CD14-positive monocyte (primary cell): ENCODE measurements at regions not wholly inside any gene's neighbourhood (a gene's known extent, or its start where the extent isn't known, plus 50 kb on each side); places are given as distances from the start of the nearest gene placed in this dataset.

Experiments used
- DNase-seq, 3 donors: peaks; one replicate each; pipeline ENCODE4 v3.0.0-alpha.2; 2011 to 2022
- H2AFZ ChIP-seq: 2 replicates; pipeline ENCODE4 v1.6.0; 2012; ENCODE audit warnings: mild to moderate bottlenecking, low read depth, low read length, inconsistent platforms; ENCODE audit not compliant: insufficient read depth, poor library complexity, severe bottlenecking
- H3K27ac ChIP-seq, 2 donors: 1 replicate in 1 of 2; 2 replicates in 1 of 2; pipeline ENCODE4 v1.5.1; 2012 to 2013; ENCODE audit warnings: low read length in 2 of 2, control low read depth in 1 of 2, inconsistent platforms in 1 of 2, low read depth in 1 of 2, mild to moderate bottlenecking in 1 of 2
- H3K27me3 ChIP-seq, 2 donors: one replicate each; pipeline versions ENCODE4 v1.6.0 to v1.6.1; 2011 to 2013; ENCODE audit warnings: low read length in 2 of 2; ENCODE audit not compliant: control insufficient read depth in 2 of 2, insufficient read depth in 2 of 2
- H3K36me3 ChIP-seq, 2 donors: replicated peaks in 1 of 2; 1 replicate in 1 of 2; 2 replicates in 1 of 2; pipeline versions ENCODE4 v1.5.1 to v1.6.1; 2012 to 2013; ENCODE audit warnings: low read length in 2 of 2, control low read depth in 1 of 2, inconsistent platforms in 1 of 2, mild to moderate bottlenecking in 1 of 2; ENCODE audit not compliant: insufficient read depth in 2 of 2, control insufficient read depth in 1 of 2
- H3K4me1 ChIP-seq, 2 donors: 1 replicate in 1 of 2; 2 replicates in 1 of 2; pipeline versions ENCODE4 v1.5.1 to v1.6.1; 2012 to 2013; ENCODE audit warnings: low read length in 2 of 2, control low read depth in 1 of 2, inconsistent platforms in 1 of 2, mild to moderate bottlenecking in 1 of 2, moderate library complexity in 1 of 2; ENCODE audit not compliant: insufficient read depth in 2 of 2, control insufficient read depth in 1 of 2
- H3K4me2 ChIP-seq: replicated peaks from 2 replicates; pipeline ENCODE3; 2012; ENCODE audit warnings: low read length, moderate library complexity, mild to moderate bottlenecking; ENCODE audit not compliant: poor library complexity, severe bottlenecking; ENCODE audit errors: extremely low read depth
- H3K4me3 ChIP-seq, 3 experiments: fragments of 200-600 bp in 1 of 3; sonication (generic) in 1 of 3; replicated peaks in 1 of 3; 1 replicate in 2 of 3; 2 replicates in 1 of 3; pipeline ENCODE4 v1.5.1; 2011 to 2013; ENCODE audit warnings: low read length in 3 of 3, mild to moderate bottlenecking in 3 of 3, control low read depth in 2 of 3, low read depth in 2 of 3, inconsistent platforms in 1 of 3, moderate library complexity in 1 of 3
- H3K79me2 ChIP-seq: 2 replicates; pipeline ENCODE4 v1.6.0; 2012; ENCODE audit warnings: mild to moderate bottlenecking, control low read depth, inconsistent platforms, low read length, moderate library complexity; ENCODE audit not compliant: insufficient read depth
- H3K9ac ChIP-seq: 2 replicates; pipeline ENCODE4 v1.6.0; 2017; ENCODE audit warnings: low read length, mild to moderate bottlenecking; ENCODE audit not compliant: insufficient read depth, poor library complexity, severe bottlenecking
- H3K9me3 ChIP-seq, 2 donors: replicated peaks in 1 of 2; 1 replicate in 1 of 2; 2 replicates in 1 of 2; pipeline versions ENCODE4 v1.5.1 to v1.6.1; 2012 to 2013; ENCODE audit warnings: low read length in 2 of 2, control low read depth in 1 of 2; ENCODE audit not compliant: control insufficient read depth in 1 of 2, insufficient read depth in 1 of 2
- H4K20me1 ChIP-seq: 2 replicates; pipeline ENCODE4 v1.6.0; 2012; ENCODE audit warnings: mild to moderate bottlenecking, low read length, control low read depth, moderate library complexity; ENCODE audit not compliant: insufficient read depth
- H3K27ac Mint-ChIP-seq, 7 donors: one replicate each; pipeline ENCODE4 v1.8.0; 2020; ENCODE audit warnings: mild to moderate bottlenecking in 7 of 7, mixed read lengths in 7 of 7, moderate library complexity in 6 of 7, inconsistent platforms in 2 of 7
- H3K27me3 Mint-ChIP-seq, 3 donors: one replicate each; pipeline ENCODE4 v1.8.0; 2021 to 2022; ENCODE audit warnings: low read depth in 3 of 3, mild to moderate bottlenecking in 3 of 3, mixed read lengths in 3 of 3, moderate library complexity in 3 of 3, inconsistent platforms in 1 of 3
- H3K36me3 Mint-ChIP-seq, 2 donors: one replicate each; pipeline ENCODE4 v1.8.0; 2020; ENCODE audit warnings: mixed read lengths in 2 of 2, inconsistent platforms in 1 of 2, mild to moderate bottlenecking in 1 of 2
- H3K4me1 Mint-ChIP-seq: one replicate; pipeline ENCODE4 v1.8.0; 2020; ENCODE audit warnings: mild to moderate bottlenecking, mixed read lengths
- H3K4me3 Mint-ChIP-seq, 2 donors: one replicate each; pipeline ENCODE4 v1.8.0; 2020; ENCODE audit warnings: mild to moderate bottlenecking in 2 of 2, mixed read lengths in 2 of 2, moderate library complexity in 1 of 2
- H3K9me3 Mint-ChIP-seq, 7 donors: one replicate each; pipeline ENCODE4 v1.8.0; 2020 to 2022; ENCODE audit warnings: mixed read lengths in 7 of 7, mild to moderate bottlenecking in 6 of 7, moderate library complexity in 6 of 7, inconsistent platforms in 2 of 7
- WGBS: methylation state at CpG from one replicate; pipeline ENCODE4 v1.1.5; 2013; ENCODE audit warnings: missing lambda C conversion rate; ENCODE audit not compliant: insufficient coverage; 5-methylcytosine and 5-hydroxymethylcytosine counted together
- intact Hi-C, 2 donors: fragments of 100-400 bp; cut with micrococcal nuclease; formaldehyde crosslinking; loops; one replicate each; pipeline versions ENCODE4 v1.15.0 to v1.15.1; 2023
- TF ChIP-seq, protein P1 (sequence below): fragments of 200-600 bp; IDR thresholded peaks from one replicate; pipeline ENCODE4 v1.8.0; 2022; ENCODE audit warnings: antibody characterized with exemption, mild to moderate bottlenecking

DNA sequence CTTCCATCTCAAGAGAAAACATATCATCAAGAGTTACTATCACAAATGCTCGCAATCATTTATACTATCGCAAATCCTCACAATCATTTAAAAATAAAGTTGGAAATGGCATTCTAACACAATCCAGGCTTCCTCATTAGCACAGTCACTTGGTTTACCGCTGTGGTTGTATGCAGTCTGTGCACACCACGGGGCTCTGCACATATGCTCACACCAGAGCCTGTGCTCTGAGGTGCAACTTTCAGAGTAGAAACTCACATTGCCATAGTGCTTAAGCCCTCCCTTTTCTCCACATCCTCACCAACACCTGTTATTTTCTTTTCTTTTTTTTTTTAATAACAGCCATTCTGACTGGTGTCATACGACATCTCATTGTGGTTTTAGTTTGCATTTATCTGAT is 235.6 kb upstream of the KLF6 start:
- H3K9ac ChIP-seq = no peak overlapping the region
- H3K4me1 Mint-ChIP-seq = no peaks in the 10 kb centered on the region
- H3K27me3 Mint-ChIP-seq = peaks cover 2 to 5% (median 4%) of the 10 kb centered on the region in 3 donors
- intact Hi-C loops = no loop called here
- H3K4me1 ChIP-seq = no peaks in the 10 kb centered on the region
- H4K20me1 ChIP-seq = no peaks in the 10 kb centered on the region
- TF ChIP-seq, protein P1, sequence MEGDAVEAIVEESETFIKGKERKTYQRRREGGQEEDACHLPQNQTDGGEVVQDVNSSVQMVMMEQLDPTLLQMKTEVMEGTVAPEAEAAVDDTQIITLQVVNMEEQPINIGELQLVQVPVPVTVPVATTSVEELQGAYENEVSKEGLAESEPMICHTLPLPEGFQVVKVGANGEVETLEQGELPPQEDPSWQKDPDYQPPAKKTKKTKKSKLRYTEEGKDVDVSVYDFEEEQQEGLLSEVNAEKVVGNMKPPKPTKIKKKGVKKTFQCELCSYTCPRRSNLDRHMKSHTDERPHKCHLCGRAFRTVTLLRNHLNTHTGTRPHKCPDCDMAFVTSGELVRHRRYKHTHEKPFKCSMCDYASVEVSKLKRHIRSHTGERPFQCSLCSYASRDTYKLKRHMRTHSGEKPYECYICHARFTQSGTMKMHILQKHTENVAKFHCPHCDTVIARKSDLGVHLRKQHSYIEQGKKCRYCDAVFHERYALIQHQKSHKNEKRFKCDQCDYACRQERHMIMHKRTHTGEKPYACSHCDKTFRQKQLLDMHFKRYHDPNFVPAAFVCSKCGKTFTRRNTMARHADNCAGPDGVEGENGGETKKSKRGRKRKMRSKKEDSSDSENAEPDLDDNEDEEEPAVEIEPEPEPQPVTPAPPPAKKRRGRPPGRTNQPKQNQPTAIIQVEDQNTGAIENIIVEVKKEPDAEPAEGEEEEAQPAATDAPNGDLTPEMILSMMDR = no peak
- H3K27ac Mint-ChIP-seq = no peak overlapping the region
- no peaks in the 10 kb centered on the region for H3K79me2 ChIP-seq
- H3K9me3 ChIP-seq = no peaks in the 10 kb centered on the region
- H3K27ac ChIP-seq = no peak overlapping the region
- no peaks in the 10 kb centered on the region for H3K36me3 Mint-ChIP-seq
- DNase-seq = no peak
- H3K36me3 ChIP-seq = no peaks in the 10 kb centered on the region
- H3K4me2 ChIP-seq = no peak overlapping the region
- 100% methylated on average over 3 of the region's 5 CpGs for whole genome bisulfite sequencing
- no peak overlapping the region for H3K4me3 Mint-ChIP-seq
- no peaks in the 10 kb centered on the region for H3K27me3 ChIP-seq
- H2AFZ ChIP-seq = no peak overlapping the region
- H3K9me3 Mint-ChIP-seq = peaks cover 0 to 3% (median 0%) of the 10 kb centered on the region in 7 donors
- H3K4me3 ChIP-seq = no peak overlapping the region

DNA sequence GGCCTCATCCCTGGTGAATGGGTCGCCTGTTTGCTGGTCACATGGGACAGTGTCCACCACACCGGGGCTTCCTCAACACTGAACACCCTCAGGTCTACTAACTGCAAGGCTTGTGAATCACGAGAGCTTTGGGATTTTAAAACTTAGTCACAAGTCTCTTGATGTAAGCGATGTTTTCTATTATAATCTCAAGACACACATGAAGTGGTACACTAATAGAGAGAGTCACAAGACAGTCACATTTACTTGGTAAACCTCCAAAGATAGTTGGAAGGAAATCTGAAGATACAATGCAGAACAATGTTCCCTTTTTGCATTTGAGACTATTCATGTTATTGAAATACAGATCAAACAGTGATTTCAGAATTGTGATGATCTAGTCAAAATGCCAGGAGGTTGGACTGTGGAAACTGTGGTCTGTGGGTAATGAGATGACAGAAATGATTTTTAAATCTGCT is 233.1 kb upstream of the KLF6 start:
- intact Hi-C loops = no loop called here
- H3K9me3 ChIP-seq = no peaks in the 10 kb centered on the region
- Mint-ChIP-seq H3K4me3 (no peak overlapping the region), H3K27ac (no peak overlapping the region), H3K4me1 (no peaks in the 10 kb centered on the region), H3K27me3 (peaks cover 0 to 2% (median 2%) of the 10 kb centered on the region in 3 donors), H3K9me3 (peaks cover 0 to 3% (median 0%) of the 10 kb centered on the region in 7 donors), H3K36me3 (no peaks in the 10 kb centered on the region)
- no peaks in the 10 kb centered on the region for H4K20me1 ChIP-seq
- no peaks in the 10 kb centered on the region for H3K36me3 ChIP-seq
- TF ChIP-seq, protein P1 = no peak
- no peaks in the 10 kb centered on the region for H3K4me1 ChIP-seq
- no peak overlapping the region for H3K4me3 ChIP-seq
- no peak overlapping the region for H3K4me2 ChIP-seq
- H3K79me2 ChIP-seq = no peaks in the 10 kb centered on the region
- no peak overlapping the region for H2AFZ ChIP-seq
- no peak overlapping the region for H3K27ac ChIP-seq
- WGBS = no CpG with 5 or more reads among the region's 4 CpGs
- H3K27me3 ChIP-seq = no peaks in the 10 kb centered on the region
- no peak overlapping the region for H3K9ac ChIP-seq
- no peak for DNase-seq
